ENCODE measurements at regions not wholly inside any gene's neighbourhood (a gene's known extent, or its start where the extent isn't known, plus 50 kb on each side); places are given as distances from the start of the nearest gene placed in this dataset.
"Not testable (repeated sequence)": the region's sequence is repeated elsewhere in the genome, so short reads cannot be mapped to it uniquely, and the experiment has no call there.

GRCh38 chr13:66237411-66238062 is 992.6 kb downstream of the PCDH9 start:
- no peak for DNase-seq

- DNase-seq, result no peak
These were observed 996.0 kb downstream of the PCDH9 start for GRCh38 chr13:66234159-66234558.

GRCh38 chr13:66231958-66232357 is 998.2 kb downstream of the PCDH9 start:
- not testable (repeated sequence) for DNase-seq

- DNase-seq, result no peak
These were observed 1005.1 kb downstream of the PCDH9 start for GRCh38 chr13:66225072-66225471.

GRCh38 chr13:66224663-66225062 is 1005.5 kb downstream of the PCDH9 start:
- no peak for DNase-seq

- no peak for DNase-seq
These were observed 1007.2 kb downstream of the PCDH9 start for GRCh38 chr13:66222926-66223325.

GRCh38 chr13:66222127-66222526 is 1008.0 kb downstream of the PCDH9 start:
- no peak for DNase-seq

- DNase-seq, result no peak
These were observed 1010.6 kb downstream of the PCDH9 start for GRCh38 chr13:66219506-66219905.

- DNase-seq, result no peak
These were observed 1011.6 kb downstream of the PCDH9 start for GRCh38 chr13:66218583-66218982.

GRCh38 chr13:66216728-66217127 is 1013.4 kb downstream of the PCDH9 start:
- no peak for DNase-seq

GRCh38 chr13:66214467-66214866 is 1015.7 kb downstream of the PCDH9 start:
- DNase-seq, result no peak

GRCh38 chr13:66212511-66212910 is 1017.6 kb downstream of the PCDH9 start:
- no peak for DNase-seq

- DNase-seq, result peak; percentile 9
These were observed 1019.5 kb downstream of the PCDH9 start for GRCh38 chr13:66210677-66211076.

GRCh38 chr13:66208589-66208988 is 1021.5 kb downstream of the PCDH9 start:
- DNase-seq, result no peak

- no peak for DNase-seq
These were observed 1022.5 kb downstream of the PCDH9 start for GRCh38 chr13:66207610-66208009.

GRCh38 chr13:66205807-66206206 is 1024.3 kb downstream of the PCDH9 start:
- DNase-seq, result no peak

GRCh38 chr13:66200555-66200954 is 1029.6 kb downstream of the PCDH9 start:
- DNase-seq, result no peak

GRCh38 chr13:66195238-66195637 is 1034.9 kb downstream of the PCDH9 start:
- no peak for DNase-seq

- DNase-seq, result no peak
These were observed 1040.2 kb downstream of the PCDH9 start for GRCh38 chr13:66189986-66190385.

GRCh38 chr13:66180836-66181235 is 1049.3 kb downstream of the PCDH9 start:
- DNase-seq, result no peak

- DNase-seq, result no peak
These were observed 1058.2 kb downstream of the PCDH9 start for GRCh38 chr13:66171920-66172319.

GRCh38 chr13:66162470-66162869 is 1067.7 kb downstream of the PCDH9 start:
- DNase-seq, result no peak

- DNase-seq, result no peak
These were observed 1070.6 kb downstream of the PCDH9 start for GRCh38 chr13:66159511-66159910.

GRCh38 chr13:66154976-66155375 is 1075.2 kb downstream of the PCDH9 start:
- no peak for DNase-seq

- DNase-seq, result no peak
These were observed 1075.8 kb downstream of the PCDH9 start for GRCh38 chr13:66154354-66154753.

Data from 8988T (cell line).